GM23338 (cell line): ENCODE measurements at regions not wholly inside any gene's neighbourhood (a gene's known extent, or its start where the extent isn't known, plus 50 kb on each side); places are given as distances from the start of the nearest gene placed in this dataset.

ENCODE experiments used
- ATAC-seq: fragments of 200-7000 bp; cut with Tn5 transposase; 3 replicates; pipeline ENCODE4 v1.9.1; 2020
- DNase-seq: peaks from one replicate; pipeline ENCODE4 v3.0.0-alpha.2; 2015; ENCODE audit warnings: low spot score
- H2AFZ ChIP-seq: fragments of 200-600 bp; sonication (generic); 2 replicates; pipeline ENCODE4 v1.8.0; 2016; ENCODE audit warnings: antibody characterized with exemption, mild to moderate bottlenecking, moderate library complexity
- H3F3A ChIP-seq: fragments of 200-600 bp; sonication (generic); replicated peaks from 2 replicates; pipeline ENCODE4 v1.8.0; 2017; ENCODE audit warnings: antibody characterized with exemption, mixed run types, low read depth
- H3K27ac ChIP-seq: fragments of 200-600 bp; sonication (generic); 2 replicates; pipeline ENCODE4 v1.6.1; 2016; ENCODE audit warnings: low read depth
- H3K27me3 ChIP-seq: fragments of 200-600 bp; sonication (generic); 2 replicates; pipeline ENCODE4 v1.8.0; 2016; ENCODE audit warnings: mild to moderate bottlenecking, mixed run types, moderate library complexity; ENCODE audit not compliant: insufficient read depth
- H3K36me3 ChIP-seq: fragments of 200-600 bp; sonication (generic); 2 replicates; pipeline ENCODE4 v1.8.0; 2016; ENCODE audit warnings: mild to moderate bottlenecking; ENCODE audit not compliant: insufficient read depth
- H3K4me1 ChIP-seq: fragments of 200-600 bp; sonication (generic); 2 replicates; pipeline ENCODE4 v1.8.0; 2016; ENCODE audit warnings: mild to moderate bottlenecking, moderate library complexity; ENCODE audit not compliant: insufficient read depth
- H3K4me2 ChIP-seq: fragments of 200-600 bp; sonication (generic); 2 replicates; pipeline ENCODE4 v1.7.1; 2017; ENCODE audit warnings: mixed run types
- H3K4me3 ChIP-seq: fragments of 200-600 bp; sonication (generic); 2 replicates; pipeline ENCODE4 v1.6.1; 2016; ENCODE audit warnings: mixed run types
- H3K79me2 ChIP-seq: fragments of 200-600 bp; sonication (generic); replicated peaks from 2 replicates; pipeline ENCODE4 v1.8.0; 2017; ENCODE audit warnings: mild to moderate bottlenecking; ENCODE audit not compliant: insufficient read depth
- H3K9me2 ChIP-seq: fragments of 200-600 bp; sonication (generic); 2 replicates; pipeline ENCODE4 v1.8.0; 2017; ENCODE audit not compliant: insufficient read depth
- H4K20me1 ChIP-seq: fragments of 200-600 bp; sonication (generic); replicated peaks from 2 replicates; pipeline ENCODE4 v1.8.0; 2017; ENCODE audit warnings: mild to moderate bottlenecking; ENCODE audit not compliant: insufficient read depth
- H3K27ac Mint-ChIP-seq: 2 replicates; pipeline ENCODE4 v1.8.0; 2020; ENCODE audit warnings: inconsistent platforms, mild to moderate bottlenecking, moderate library complexity, mixed read lengths
- H3K27me3 Mint-ChIP-seq: 3 replicates; pipeline ENCODE4 v1.8.0; 2022; ENCODE audit warnings: low read depth, mild to moderate bottlenecking, moderate library complexity, mixed read lengths, inconsistent platforms; ENCODE audit not compliant: insufficient read depth, poor library complexity
- H3K36me3 Mint-ChIP-seq: 3 replicates; pipeline ENCODE4 v1.8.0; 2021; ENCODE audit warnings: low read depth, mild to moderate bottlenecking, inconsistent platforms, moderate library complexity, mixed read lengths
- H3K4me1 Mint-ChIP-seq: 3 replicates; pipeline ENCODE4 v1.8.0; 2020; ENCODE audit warnings: mild to moderate bottlenecking, inconsistent platforms, mixed read lengths
- H3K4me3 Mint-ChIP-seq: 3 replicates; pipeline ENCODE4 v1.8.0; 2021; ENCODE audit warnings: moderate library complexity, mild to moderate bottlenecking, inconsistent platforms, mixed read lengths
- H3K9me3 Mint-ChIP-seq: 3 replicates; pipeline ENCODE4 v1.8.0; 2020; ENCODE audit warnings: moderate library complexity, mild to moderate bottlenecking, inconsistent platforms, mixed read lengths
- CREB1 ChIP-seq: fragments of 250-450 bp; sonication (Bioruptor Pico); IDR thresholded peaks from 2 replicates; pipeline ENCODE4 v1.5.0; 2020; ENCODE audit warnings: low read depth, mild to moderate bottlenecking, moderate library complexity
- CTCF ChIP-seq, 2 experiments: fragments of 200-600 bp in 1 of 2; sonication (generic) in 1 of 2; conservative IDR thresholded peaks; 2 replicates each; pipeline versions ENCODE4 v1.5.1 to v1.6.1; 2016 to 2017; ENCODE audit warnings: antibody characterized with exemption in 2 of 2, low read depth in 2 of 2, mild to moderate bottlenecking in 2 of 2, moderate library complexity in 1 of 2
- ETS1 ChIP-seq: IDR thresholded peaks from 2 replicates; pipeline ENCODE4 v1.6.1; 2016; ENCODE audit warnings: antibody characterized with exemption
- JUNB ChIP-seq: IDR thresholded peaks from one replicate; pipeline ENCODE4 v1.6.1; 2016; ENCODE audit warnings: antibody characterized with exemption; ENCODE audit not compliant: unreplicated experiment
- NANOG ChIP-seq: IDR thresholded peaks from 2 replicates; pipeline ENCODE4 v1.6.1; 2016; ENCODE audit warnings: antibody characterized with exemption, borderline replicate concordance
- POLR2AphosphoS5 ChIP-seq: IDR thresholded peaks from 2 replicates; pipeline ENCODE4 v1.6.1; 2016; ENCODE audit warnings: antibody characterized with exemption, low read depth
- REST ChIP-seq: IDR thresholded peaks from one replicate; pipeline ENCODE4 v1.6.1; 2018; ENCODE audit warnings: antibody characterized with exemption; ENCODE audit not compliant: unreplicated experiment
- ZNF331 ChIP-seq: fragments of 250-450 bp; sonication (Bioruptor Pico); IDR thresholded peaks from 2 replicates; pipeline ENCODE4 v1.5.0; 2020; ENCODE audit warnings: low read depth, mild to moderate bottlenecking, moderate library complexity

GRCh38 chr14:98578204-98578603, 693.8 kb downstream of the BCL11B start:
- peaks cover 22% of the 10 kb centered on the region for H3K9me3 Mint-ChIP-seq
- H3K27ac Mint-ChIP-seq = no peak overlapping the region
- Histone ChIP-seq H3K9me2 (0 out of 2 replicates have a peak, but pooled peaks cover 9% of the 10 kb centered on the region), H3K4me3 (no peak overlapping the region), H2AFZ (no peak overlapping the region), H3K36me3 (no peaks in the 10 kb centered on the region; the same call in 1 of the 2 replicates), H3K79me2 (no peaks in the 10 kb centered on the region), H4K20me1 (no peaks in the 10 kb centered on the region), H3K4me2 (no peak overlapping the region), H3F3A (no peaks in the 10 kb centered on the region), H3K4me1 (no peaks in the 10 kb centered on the region), H3K27me3 (no peaks in the 10 kb centered on the region), H3K27ac (no peak overlapping the region)
- H3K4me3 Mint-ChIP-seq = no peak overlapping the region
- DNase-seq = no peak
- no peaks in the 10 kb centered on the region for H3K27me3 Mint-ChIP-seq
- TF ChIP-seq REST (no peak), CTCF (conservative IDR thresholded peaks at IDR 0.05; ENCODE audit: low read depth in 2 of 2) (no peak), NANOG (no peak), ETS1 (no peak), ZNF331 (CRISPR knock-in tag) (no peak), POLR2AphosphoS5 (no peak), CREB1 (CRISPR knock-in tag) (no peak)
- no peak for ATAC-seq
- H3K36me3 Mint-ChIP-seq = peaks cover 8% of the 10 kb centered on the region; the same call in 1 of the 3 replicates
- no peaks in the 10 kb centered on the region for H3K4me1 Mint-ChIP-seq

- Mint-ChIP-seq H3K9me3 (peaks cover 14% of the 10 kb centered on the region; the same call in 2 of the 3 replicates), H3K4me1 (no peaks in the 10 kb centered on the region), H3K36me3 (peaks cover 8% of the 10 kb centered on the region; the same call in 1 of the 3 replicates), H3K27ac (no peak overlapping the region), H3K27me3 (no peaks in the 10 kb centered on the region), H3K4me3 (no peak overlapping the region)
- no peak overlapping the region for H3K4me3 ChIP-seq
- no peaks in the 10 kb centered on the region for H3K79me2 ChIP-seq
- no peaks in the 10 kb centered on the region for H3K4me1 ChIP-seq
- H3K27me3 ChIP-seq = no peaks in the 10 kb centered on the region
- no peak overlapping the region for H2AFZ ChIP-seq
- no peaks in the 10 kb centered on the region for H4K20me1 ChIP-seq
- DNase-seq (no peak), ATAC-seq (no peak)
- H3K4me2 ChIP-seq = no peak overlapping the region
- no peaks in the 10 kb centered on the region for H3K36me3 ChIP-seq
- no peak overlapping the region for H3K27ac ChIP-seq
- H3K9me2 ChIP-seq = 0 out of 2 replicates have a peak, but pooled peaks cover 7% of the 10 kb centered on the region
- no peaks in the 10 kb centered on the region for H3F3A ChIP-seq
- TF ChIP-seq REST (no peak), ETS1 (no peak), JUNB (no peak), NANOG (no peak)
Measured at GRCh38 chr14:98579140-98579539, 692.9 kb downstream of the BCL11B start.
